ENCODE measurements at regions not wholly inside any gene's neighbourhood (a gene's known extent, or its start where the extent isn't known, plus 50 kb on each side); places are given as distances from the start of the nearest gene placed in this dataset.

DNA sequence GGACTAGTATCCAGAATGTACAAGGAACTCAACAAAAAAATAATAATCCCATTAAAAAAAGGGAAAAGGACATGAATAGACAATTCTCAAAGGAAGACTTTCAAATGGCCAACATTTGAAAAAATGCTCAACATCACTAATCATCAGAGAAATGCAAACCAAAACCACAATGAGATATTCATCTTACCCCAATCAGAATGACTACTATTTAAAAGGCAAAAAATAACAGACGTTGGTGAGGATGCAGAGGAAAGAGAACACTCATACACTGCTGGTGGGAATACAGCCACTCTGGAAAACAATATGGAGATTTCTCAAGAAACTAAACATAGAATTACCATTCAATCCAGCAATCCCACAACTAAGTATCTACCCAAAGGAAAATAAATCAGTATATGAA is 133.1 kb downstream of the KDR start:
- Histone ChIP-seq H2AFZ (ENCODE audit: low read depth, low read length, poor library complexity, severe bottlenecking) (no peak overlapping the region), H3K36me3 (ENCODE audit: control insufficient read depth in 1 of 2, insufficient read depth in 2 of 2, low read length in 2 of 2) (no peaks in the 10 kb centered on the region), H3K4me3 (replicated peaks in 1 of 2; ENCODE audit: low read depth in 1 of 2, low read length in 2 of 2) (no peak overlapping the region), H3K9me3 (ENCODE audit: control insufficient read depth in 1 of 2, insufficient read depth in 1 of 2, low read depth in 1 of 2, low read length in 2 of 2) (no peaks in the 10 kb centered on the region; a peak in 1 of 4 replicates), H3K4me2 (ENCODE audit: low read length) (no peak overlapping the region), H3K27ac (ENCODE audit: low read depth, low read length) (no peak overlapping the region), H3K9me2 (ENCODE audit: insufficient read depth) (no peaks in the 10 kb centered on the region), H3K9ac (ENCODE audit: low read length) (no peak overlapping the region), H4K20me1 (ENCODE audit: insufficient read depth) (no peaks in the 10 kb centered on the region), H3K4me1 (ENCODE audit: control insufficient read depth in 1 of 2, insufficient read depth in 2 of 2, low read length in 2 of 2) (no peaks in the 10 kb centered on the region), H3K79me2 (ENCODE audit: insufficient read depth, low read length) (no peaks in the 10 kb centered on the region), H3K27me3 (ENCODE audit: insufficient read depth, low read length) (no peaks in the 10 kb centered on the region)
- POLR2A ChIA-PET = no interaction called here
- no TSS peak for BruUV-seq (replicated peaks)
- intact Hi-C loops (cut with micrococcal nuclease) = no loop called here
- DNase-seq (ENCODE audit: low read depth, low spot score) (no peak), ATAC-seq (no peak)
- TF ChIP-seq RAD21 (IDR thresholded peaks at IDR 0.05; ENCODE audit: low read depth) (no peak), CBX3 (IDR thresholded peaks at IDR 0.05; ENCODE audit: low read depth) (no peak), FOSL1 (IDR thresholded peaks at IDR 0.05; ENCODE audit: low read depth) (no peak), EZH2phosphoT487 (IDR thresholded peaks at IDR 0.05; ENCODE audit: borderline replicate concordance) (no peak), YY1 (IDR thresholded peaks at IDR 0.05; ENCODE audit: extremely low read depth, insufficient replicate concordance, low read depth, low read length) (no peak), EZH2 (IDR thresholded peaks at IDR 0.05) (no peak), ELF1 (IDR thresholded peaks at IDR 0.05; ENCODE audit: borderline replicate concordance, low read depth) (no peak)
- TF ChIP-seq, protein P1, sequence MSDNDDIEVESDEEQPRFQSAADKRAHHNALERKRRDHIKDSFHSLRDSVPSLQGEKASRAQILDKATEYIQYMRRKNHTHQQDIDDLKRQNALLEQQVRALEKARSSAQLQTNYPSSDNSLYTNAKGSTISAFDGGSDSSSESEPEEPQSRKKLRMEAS (IDR thresholded peaks at IDR 0.05) = no peak
- TF ChIP-seq, protein P2, sequence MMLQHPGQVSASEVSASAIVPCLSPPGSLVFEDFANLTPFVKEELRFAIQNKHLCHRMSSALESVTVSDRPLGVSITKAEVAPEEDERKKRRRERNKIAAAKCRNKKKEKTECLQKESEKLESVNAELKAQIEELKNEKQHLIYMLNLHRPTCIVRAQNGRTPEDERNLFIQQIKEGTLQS (IDR thresholded peaks at IDR 0.05) = no peak
- CTCF ChIA-PET = no interaction called here
- RAD21 ChIA-PET (ENCODE audit: low non-redundant PET in 1 of 2, low total read pairs in 2 of 2, uncharacterized antibody in 2 of 2, unreplicated experiment in 2 of 2) = no interaction called here

DNA sequence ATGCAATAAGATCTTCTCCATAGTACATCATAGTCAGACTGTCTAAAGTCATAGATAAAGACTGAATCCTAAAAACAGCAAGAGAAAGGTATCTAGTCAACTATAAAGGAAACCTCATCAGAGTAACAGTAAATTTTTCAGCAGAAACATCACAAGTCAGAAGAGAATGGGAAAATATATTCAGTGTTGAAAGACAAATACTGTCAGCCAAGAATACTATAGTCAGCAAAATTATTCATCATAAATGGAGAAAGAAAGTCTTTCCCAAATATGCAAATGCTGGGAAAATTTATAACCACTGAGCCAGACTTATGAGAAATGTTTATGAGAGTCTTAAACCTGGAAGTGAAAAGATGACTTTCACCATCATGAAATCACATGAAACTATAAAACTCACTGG is 136.7 kb downstream of the KDR start:
- intact Hi-C loops (cut with micrococcal nuclease) = no loop called here
- H3K4me1 ChIP-seq (ENCODE audit: control insufficient read depth in 1 of 2, insufficient read depth in 2 of 2, low read length in 2 of 2) = no peaks in the 10 kb centered on the region
- CTCF ChIA-PET = no interaction called here

More for the DNA sequence above, 136.7 kb downstream of the KDR start:
- Histone ChIP-seq H3K27ac (ENCODE audit: low read depth, low read length) (no peak overlapping the region), H3K9ac (ENCODE audit: low read length) (no peak overlapping the region), H3K27me3 (ENCODE audit: insufficient read depth, low read length) (no peaks in the 10 kb centered on the region), H3K9me3 (ENCODE audit: control insufficient read depth in 1 of 2, insufficient read depth in 1 of 2, low read depth in 1 of 2, low read length in 2 of 2) (no peaks in the 10 kb centered on the region; a peak in 1 of 4 replicates), H3K36me3 (ENCODE audit: control insufficient read depth in 1 of 2, insufficient read depth in 2 of 2, low read length in 2 of 2) (no peaks in the 10 kb centered on the region), H3K4me2 (ENCODE audit: low read length) (no peak overlapping the region), H2AFZ (ENCODE audit: low read depth, low read length, poor library complexity, severe bottlenecking) (no peak overlapping the region), H4K20me1 (ENCODE audit: insufficient read depth) (no peaks in the 10 kb centered on the region), H3K79me2 (ENCODE audit: insufficient read depth, low read length) (no peaks in the 10 kb centered on the region), H3K9me2 (ENCODE audit: insufficient read depth) (no peaks in the 10 kb centered on the region), H3K4me3 (replicated peaks in 1 of 2; ENCODE audit: low read depth in 1 of 2, low read length in 2 of 2) (no peak overlapping the region)
- RAD21 ChIA-PET (ENCODE audit: low non-redundant PET in 1 of 2, low total read pairs in 2 of 2, uncharacterized antibody in 2 of 2, unreplicated experiment in 2 of 2) = no interaction called here
- ATAC-seq = no peak
- TF ChIP-seq JUND (IDR thresholded peaks at IDR 0.05) (no peak), SP1 (IDR thresholded peaks at IDR 0.05; ENCODE audit: low read depth) (no peak), ZFX (IDR thresholded peaks at IDR 0.05) (no peak)
- TF ChIP-seq, protein P3, sequence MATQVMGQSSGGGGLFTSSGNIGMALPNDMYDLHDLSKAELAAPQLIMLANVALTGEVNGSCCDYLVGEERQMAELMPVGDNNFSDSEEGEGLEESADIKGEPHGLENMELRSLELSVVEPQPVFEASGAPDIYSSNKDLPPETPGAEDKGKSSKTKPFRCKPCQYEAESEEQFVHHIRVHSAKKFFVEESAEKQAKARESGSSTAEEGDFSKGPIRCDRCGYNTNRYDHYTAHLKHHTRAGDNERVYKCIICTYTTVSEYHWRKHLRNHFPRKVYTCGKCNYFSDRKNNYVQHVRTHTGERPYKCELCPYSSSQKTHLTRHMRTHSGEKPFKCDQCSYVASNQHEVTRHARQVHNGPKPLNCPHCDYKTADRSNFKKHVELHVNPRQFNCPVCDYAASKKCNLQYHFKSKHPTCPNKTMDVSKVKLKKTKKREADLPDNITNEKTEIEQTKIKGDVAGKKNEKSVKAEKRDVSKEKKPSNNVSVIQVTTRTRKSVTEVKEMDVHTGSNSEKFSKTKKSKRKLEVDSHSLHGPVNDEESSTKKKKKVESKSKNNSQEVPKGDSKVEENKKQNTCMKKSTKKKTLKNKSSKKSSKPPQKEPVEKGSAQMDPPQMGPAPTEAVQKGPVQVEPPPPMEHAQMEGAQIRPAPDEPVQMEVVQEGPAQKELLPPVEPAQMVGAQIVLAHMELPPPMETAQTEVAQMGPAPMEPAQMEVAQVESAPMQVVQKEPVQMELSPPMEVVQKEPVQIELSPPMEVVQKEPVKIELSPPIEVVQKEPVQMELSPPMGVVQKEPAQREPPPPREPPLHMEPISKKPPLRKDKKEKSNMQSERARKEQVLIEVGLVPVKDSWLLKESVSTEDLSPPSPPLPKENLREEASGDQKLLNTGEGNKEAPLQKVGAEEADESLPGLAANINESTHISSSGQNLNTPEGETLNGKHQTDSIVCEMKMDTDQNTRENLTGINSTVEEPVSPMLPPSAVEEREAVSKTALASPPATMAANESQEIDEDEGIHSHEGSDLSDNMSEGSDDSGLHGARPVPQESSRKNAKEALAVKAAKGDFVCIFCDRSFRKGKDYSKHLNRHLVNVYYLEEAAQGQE (IDR thresholded peaks at IDR 0.05; ENCODE audit: low read depth) = no peak
- POLR2A ChIA-PET = no interaction called here
- BruUV-seq (replicated peaks) = no TSS peak
- no peak for DNase-seq (ENCODE audit: low read depth, low spot score)
